Naive thymus-derived CD4-positive, alpha-beta T cell (primary cell): ENCODE measurements at regions not wholly inside any gene's neighbourhood (a gene's known extent, or its start where the extent isn't known, plus 50 kb on each side); places are given as distances from the start of the nearest gene placed in this dataset.
A peak's percentile ranks its signal among the peaks of the same experiment; 100 is the strongest.

Experiments used
- ATAC-seq: fragments of 150-1000 bp; cut with Tn5 transposase; 2 replicates; pipeline ENCODE4 v1.10.0; 2021; ENCODE audit warnings: mild to moderate bottlenecking, moderate library complexity
- CTCF ChIA-PET: fragments of 350-600 bp; sonication (Branson Sonifier 250); formaldehyde crosslinking; loops from one replicate; lab custom pipeline; 2021; ENCODE audit warnings: antibody characterized with exemption; lab: Charles Lee
- POLR2A ChIA-PET: fragments of 350-600 bp; sonication (Branson Sonifier 250); formaldehyde crosslinking; loops from one replicate; lab custom pipeline; 2021; ENCODE audit warnings: antibody characterized with exemption, inconsistent platforms; lab: Charles Lee
- DNase-seq, 9 donors: peaks; one replicate each; pipeline versions ENCODE4 v3.0.0 to v3.0.0-alpha.2; 2020 to 2022; ENCODE audit warnings: mixed read lengths in 1 of 9
- H3K27ac ChIP-seq: one replicate; pipeline ENCODE4 v1.7.0; 2013; ENCODE audit warnings: mild to moderate bottlenecking, low read depth, low read length, moderate library complexity
- H3K27me3 ChIP-seq, 2 donors: one replicate each; pipeline ENCODE4 v1.7.0; 2013; ENCODE audit warnings: low read length in 2 of 2, mild to moderate bottlenecking in 2 of 2, moderate library complexity in 2 of 2; ENCODE audit not compliant: control insufficient read depth in 2 of 2, insufficient read depth in 2 of 2
- H3K36me3 ChIP-seq, 3 experiments: 1 replicate in 2 of 3; 2 replicates in 1 of 3; pipeline ENCODE4 v1.7.0; 2013; ENCODE audit warnings: low read length in 3 of 3, mild to moderate bottlenecking in 3 of 3, moderate library complexity in 1 of 3; ENCODE audit not compliant: insufficient read depth in 3 of 3, control insufficient read depth in 2 of 3
- H3K4me1 ChIP-seq, 2 donors: one replicate each; pipeline ENCODE4 v1.7.0; 2013; ENCODE audit warnings: low read length in 2 of 2, mild to moderate bottlenecking in 2 of 2, moderate library complexity in 1 of 2; ENCODE audit not compliant: control insufficient read depth in 2 of 2, insufficient read depth in 2 of 2
- H3K4me3 ChIP-seq: 2 replicates; pipeline ENCODE4 v1.7.0; 2013; ENCODE audit warnings: mild to moderate bottlenecking, low read length
- H3K9me3 ChIP-seq, 3 experiments: 1 replicate in 2 of 3; 2 replicates in 1 of 3; pipeline ENCODE4 v1.7.0; 2013; ENCODE audit warnings: low read length in 3 of 3; ENCODE audit not compliant: control insufficient read depth in 2 of 3
- H3K27ac Mint-ChIP-seq, 9 donors: one replicate each; pipeline ENCODE4 v1.8.0; 2020 to 2022; ENCODE audit warnings: mixed read lengths in 9 of 9, mild to moderate bottlenecking in 8 of 9, moderate library complexity in 5 of 9, inconsistent platforms in 2 of 9
- H3K27me3 Mint-ChIP-seq, 5 donors: one replicate each; pipeline ENCODE4 v1.8.0; 2021 to 2022; ENCODE audit warnings: mixed read lengths in 5 of 5, mild to moderate bottlenecking in 1 of 5
- H3K36me3 Mint-ChIP-seq, 5 donors: one replicate each; pipeline ENCODE4 v1.8.0; 2020 to 2022; ENCODE audit warnings: mixed read lengths in 5 of 5, mild to moderate bottlenecking in 3 of 5, inconsistent platforms in 1 of 5
- H3K4me1 Mint-ChIP-seq, 7 donors: one replicate each; pipeline ENCODE4 v1.8.0; 2020 to 2022; ENCODE audit warnings: mixed read lengths in 7 of 7, mild to moderate bottlenecking in 3 of 7, inconsistent platforms in 1 of 7
- H3K4me3 Mint-ChIP-seq, 10 donors: one replicate each; pipeline ENCODE4 v1.8.0; 2020 to 2022; ENCODE audit warnings: mild to moderate bottlenecking in 10 of 10, mixed read lengths in 10 of 10, moderate library complexity in 6 of 10, inconsistent platforms in 2 of 10
- H3K9me3 Mint-ChIP-seq, 11 donors: one replicate each; pipeline ENCODE4 v1.8.0; 2020 to 2022; ENCODE audit warnings: mixed read lengths in 11 of 11, mild to moderate bottlenecking in 4 of 11, inconsistent platforms in 1 of 11, moderate library complexity in 1 of 11
- intact Hi-C, 2 donors: fragments of 100-400 bp; cut with micrococcal nuclease; formaldehyde crosslinking; loops; one replicate each; pipeline ENCODE4 v1.15.1; 2023

GRCh38 chr4:133403913-133404312 lies 254.8 kb downstream of the PCDH10 start:
- intact Hi-C loops: no loop called here
- Histone ChIP-seq H3K9me3 (no peaks in the 10 kb centered on the region), H3K4me3 (no peak overlapping the region), H3K27me3 (no peaks in the 10 kb centered on the region), H3K4me1 (no peaks in the 10 kb centered on the region), H3K36me3 (no peaks in the 10 kb centered on the region), H3K27ac (no peak overlapping the region)
- Mint-ChIP-seq H3K4me3 (no peak overlapping the region), H3K27me3 (no peaks in the 10 kb centered on the region), H3K9me3 (peaks cover 0 to 24% (median 4%) of the 10 kb centered on the region in 11 donors), H3K4me1 (no peaks in the 10 kb centered on the region), H3K36me3 (no peaks in the 10 kb centered on the region), H3K27ac (no peak overlapping the region)
- ATAC-seq: no peak
- ChIA-PET POLR2A (no interaction called here), CTCF (no interaction called here)
- DNase-seq: no peak

GRCh38 chr4:133402616-133403015 lies 253.5 kb downstream of the PCDH10 start:
- DNase-seq (no peak), ATAC-seq (no peak)
- Mint-ChIP-seq H3K4me1 (no peaks in the 10 kb centered on the region), H3K4me3 (no peak overlapping the region), H3K27me3 (no peaks in the 10 kb centered on the region), H3K27ac (no peak overlapping the region), H3K36me3 (no peaks in the 10 kb centered on the region), H3K9me3 (peaks cover 0 to 31% (median 4%) of the 10 kb centered on the region in 11 donors)
- POLR2A ChIA-PET: no interaction called here
- CTCF ChIA-PET: no interaction called here
- Histone ChIP-seq H3K27me3 (no peaks in the 10 kb centered on the region), H3K27ac (no peak overlapping the region), H3K4me3 (no peak overlapping the region), H3K36me3 (no peaks in the 10 kb centered on the region), H3K9me3 (no peaks in the 10 kb centered on the region), H3K4me1 (no peaks in the 10 kb centered on the region)
- intact Hi-C loops: no loop called here

- Histone ChIP-seq H3K36me3 (no peaks in the 10 kb centered on the region), H3K27me3 (no peaks in the 10 kb centered on the region), H3K27ac (no peak overlapping the region), H3K9me3 (no peaks in the 10 kb centered on the region), H3K4me3 (no peak overlapping the region), H3K4me1 (no peaks in the 10 kb centered on the region)
- ATAC-seq: no peak
- intact Hi-C loops: no loop called here
- Mint-ChIP-seq H3K36me3 (no peaks in the 10 kb centered on the region), H3K4me3 (no peak overlapping the region), H3K4me1 (no peaks in the 10 kb centered on the region), H3K27ac (no peak overlapping the region), H3K27me3 (no peaks in the 10 kb centered on the region), H3K9me3 (peaks cover 0 to 9% (median 0%) of the 10 kb centered on the region in 11 donors)
- CTCF ChIA-PET: no interaction called here
- no peak for DNase-seq
- POLR2A ChIA-PET: no interaction called here
These were observed 246.0 kb downstream of the PCDH10 start for GRCh38 chr4:133394971-133395627.

GRCh38 chr4:133390198-133390855 lies 241.2 kb downstream of the PCDH10 start:
- ChIA-PET CTCF (interaction anchor here (0.6 kb wide), 1 partner anchor 23 kb away, joined by 3 read pairs; no protein-coding TSS in a partner anchor), POLR2A (no interaction called here)
- H3K4me3 ChIP-seq: no peak overlapping the region
- Mint-ChIP-seq H3K36me3 (no peaks in the 10 kb centered on the region), H3K9me3 (peaks cover 0 to 5% (median 3%) of the 10 kb centered on the region in 11 donors), H3K4me3 (no peak overlapping the region), H3K27me3 (no peaks in the 10 kb centered on the region), H3K27ac (no peak overlapping the region), H3K4me1 (no peaks in the 10 kb centered on the region)
- no peaks in the 10 kb centered on the region for H3K27me3 ChIP-seq
- no peaks in the 10 kb centered on the region for H3K9me3 ChIP-seq
- no peak overlapping the region for H3K27ac ChIP-seq
- no peak for ATAC-seq
- intact Hi-C loops: no loop called here
- DNase-seq: no peak
- no peaks in the 10 kb centered on the region for H3K4me1 ChIP-seq
- no peaks in the 10 kb centered on the region for H3K36me3 ChIP-seq

- H3K9me3 ChIP-seq: no peaks in the 10 kb centered on the region
- Mint-ChIP-seq H3K4me1 (no peaks in the 10 kb centered on the region), H3K27me3 (no peaks in the 10 kb centered on the region), H3K9me3 (peaks cover 0 to 7% (median 2%) of the 10 kb centered on the region in 11 donors), H3K27ac (no peak overlapping the region), H3K36me3 (no peaks in the 10 kb centered on the region), H3K4me3 (no peak overlapping the region)
- no peaks in the 10 kb centered on the region for H3K27me3 ChIP-seq
- DNase-seq (no peak), ATAC-seq (no peak)
- H3K27ac ChIP-seq: no peak overlapping the region
- no peaks in the 10 kb centered on the region for H3K4me1 ChIP-seq
- intact Hi-C loops: no loop called here
- ChIA-PET CTCF (interaction anchor here (0.6 kb wide), 1 partner anchor 128 kb away, joined by 3 read pairs; no protein-coding TSS in a partner anchor), POLR2A (no interaction called here)
- no peaks in the 10 kb centered on the region for H3K36me3 ChIP-seq
- no peak overlapping the region for H3K4me3 ChIP-seq
These were observed 239.9 kb downstream of the PCDH10 start for GRCh38 chr4:133389029-133389428.

DNA sequence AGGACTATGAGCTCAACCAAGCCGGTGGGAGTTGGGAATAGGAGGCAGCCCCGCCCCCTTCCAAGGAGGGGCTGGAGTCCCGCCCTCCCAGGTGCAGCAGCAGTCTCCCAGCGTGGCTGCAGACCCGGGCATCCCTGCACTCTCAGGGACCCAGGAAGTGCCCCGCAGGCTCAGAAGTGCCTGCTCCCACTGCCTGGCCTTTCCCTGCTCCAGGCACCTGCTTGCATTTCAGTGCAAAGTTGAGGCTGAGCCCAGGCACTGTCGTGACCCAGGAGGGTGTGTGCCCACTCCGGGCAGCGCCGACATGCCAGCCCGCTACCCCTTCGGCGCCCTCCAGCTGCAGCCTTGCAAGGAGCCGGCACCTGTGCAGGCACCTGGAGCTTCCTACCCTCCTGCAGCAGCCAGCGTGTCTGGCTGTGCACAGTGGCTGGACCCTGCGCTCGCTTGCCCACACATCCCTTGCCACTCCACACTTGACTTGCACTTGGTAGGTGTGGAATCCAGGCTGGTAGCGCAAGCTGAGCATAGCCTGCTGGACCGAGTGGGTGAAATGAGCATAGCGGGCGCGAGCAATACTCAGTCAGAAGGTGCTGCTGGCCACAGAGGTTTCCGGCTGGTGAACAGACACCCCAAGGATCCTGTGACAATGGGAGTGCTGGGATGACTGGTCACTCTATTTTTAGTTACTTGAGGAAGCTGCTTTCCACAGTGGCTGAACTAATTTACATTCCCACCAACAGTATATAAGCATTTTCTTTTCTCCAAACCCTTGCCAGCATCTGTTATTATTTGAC lies 236.3 kb downstream of the PCDH10 start:
- H3K27me3 ChIP-seq: no peaks in the 10 kb centered on the region
- H3K36me3 ChIP-seq: no peaks in the 10 kb centered on the region
- H3K4me3 ChIP-seq: no peak overlapping the region
- H3K27ac Mint-ChIP-seq: no peak overlapping the region
- CTCF ChIA-PET: no interaction called here
- no peak overlapping the region for H3K4me3 Mint-ChIP-seq
- peaks cover 0 to 8% (median 3%) of the 10 kb centered on the region in 11 donors for H3K9me3 Mint-ChIP-seq
- H3K27me3 Mint-ChIP-seq: no peaks in the 10 kb centered on the region
- H3K4me1 Mint-ChIP-seq: no peaks in the 10 kb centered on the region
- H3K4me1 ChIP-seq: no peaks in the 10 kb centered on the region
- DNase-seq: no peak
- no peak overlapping the region for H3K27ac ChIP-seq
- H3K9me3 ChIP-seq: no peaks in the 10 kb centered on the region
- peaks cover 0 to 2% (median 0%) of the 10 kb centered on the region in 5 donors for H3K36me3 Mint-ChIP-seq
- POLR2A ChIA-PET: no interaction called here
- ATAC-seq: peak; percentile 8
- intact Hi-C loops: no loop called here
